NCI-H2196 (cell line): ENCODE measurements at regions not wholly inside any gene's neighbourhood (a gene's known extent, or its start where the extent isn't known, plus 50 kb on each side); places are given as distances from the start of the nearest gene placed in this dataset.

Experiments used
- DNase-seq: peaks from one replicate; lab custom pipeline; 2025; ENCODE audit not compliant: unreplicated experiment; lab: John Stamatoyannopoulos, UW

DNA sequence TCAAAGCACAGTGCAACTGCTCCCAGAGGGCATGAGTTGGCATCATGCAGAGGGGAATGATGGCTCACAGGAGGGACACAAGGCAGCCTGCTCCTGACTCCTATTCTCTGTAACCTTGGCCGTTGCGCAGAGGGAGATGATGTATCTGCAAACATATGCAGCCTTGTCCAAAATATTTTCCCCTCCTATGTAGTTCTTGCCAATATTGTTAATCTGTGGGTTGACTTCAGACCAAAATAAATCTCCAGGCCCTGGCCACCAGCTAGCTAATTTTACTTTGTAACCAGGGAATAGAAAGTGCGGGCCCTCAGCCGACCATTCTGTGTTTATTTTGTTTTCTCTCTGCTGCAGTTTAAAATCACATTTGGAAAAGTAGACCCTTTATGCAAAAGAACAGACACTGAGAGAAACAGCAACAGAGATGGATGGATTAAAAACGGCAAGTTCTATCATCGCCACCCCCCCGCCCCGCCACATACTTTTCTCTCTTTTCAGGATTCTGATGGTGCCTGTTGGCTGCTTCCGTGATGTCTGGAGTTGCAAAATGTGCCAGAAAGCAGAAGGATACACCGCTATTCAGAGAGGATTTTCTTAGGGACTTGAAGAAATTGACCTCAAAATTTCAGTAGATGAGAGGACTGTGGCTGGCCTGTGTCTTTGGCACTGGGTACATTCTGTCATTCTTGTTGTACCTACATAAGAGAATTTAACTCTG, 185.3 kb upstream of the BCOR start:
- DNase-seq = no peak

DNA sequence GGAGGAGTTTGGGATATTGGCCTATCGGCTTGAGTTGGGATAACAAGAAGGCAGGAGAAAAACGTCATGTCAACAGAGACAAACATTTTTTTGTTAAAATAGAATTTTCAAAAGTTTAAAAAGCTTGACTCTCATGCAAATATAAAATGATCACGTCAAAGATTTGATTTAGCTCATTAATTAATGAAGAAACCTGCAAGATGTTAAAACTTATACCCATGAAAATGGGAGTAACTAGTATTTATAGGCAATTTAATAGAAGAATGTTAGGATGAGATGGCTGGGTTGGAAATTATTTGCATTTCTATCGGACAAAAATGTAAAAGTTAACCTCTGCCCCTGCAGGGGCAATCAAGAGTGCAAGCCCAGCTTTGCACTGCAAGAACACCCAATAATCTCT, 184.6 kb upstream of the BCOR start:
- DNase-seq = no peak

DNA sequence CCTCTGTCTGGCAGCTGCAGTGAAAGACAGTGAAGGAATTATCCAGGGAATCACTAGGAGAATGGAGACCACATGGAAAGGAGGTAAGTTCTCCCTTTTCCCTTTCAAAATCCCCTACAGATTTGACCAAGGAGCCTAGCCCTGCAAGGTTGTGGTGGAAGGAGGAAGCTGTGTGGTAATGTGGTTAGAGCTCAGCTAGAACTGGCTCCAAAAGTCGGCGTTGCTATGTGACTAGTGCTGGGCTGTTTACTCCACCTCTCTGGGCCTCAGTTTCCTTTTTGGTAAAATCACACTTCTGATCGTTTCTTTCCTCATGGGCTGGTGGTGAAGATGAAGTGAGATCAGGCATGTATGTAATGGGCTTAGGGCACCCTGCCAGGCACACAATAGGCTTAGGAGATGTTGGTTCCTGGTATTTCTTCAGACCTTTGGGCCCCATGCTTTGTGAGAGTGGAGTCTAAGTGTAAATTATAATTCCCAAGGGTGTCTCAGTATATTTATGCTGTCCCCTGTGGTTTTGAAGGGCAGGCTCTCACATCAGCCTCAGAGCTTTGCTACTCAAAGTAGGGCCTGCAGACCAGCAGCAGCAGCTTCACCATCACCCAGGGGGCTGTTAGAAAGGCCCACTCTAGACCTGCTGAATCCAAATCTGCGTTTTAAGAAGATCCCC, 183.7 kb upstream of the BCOR start:
- DNase-seq = no peak

DNA sequence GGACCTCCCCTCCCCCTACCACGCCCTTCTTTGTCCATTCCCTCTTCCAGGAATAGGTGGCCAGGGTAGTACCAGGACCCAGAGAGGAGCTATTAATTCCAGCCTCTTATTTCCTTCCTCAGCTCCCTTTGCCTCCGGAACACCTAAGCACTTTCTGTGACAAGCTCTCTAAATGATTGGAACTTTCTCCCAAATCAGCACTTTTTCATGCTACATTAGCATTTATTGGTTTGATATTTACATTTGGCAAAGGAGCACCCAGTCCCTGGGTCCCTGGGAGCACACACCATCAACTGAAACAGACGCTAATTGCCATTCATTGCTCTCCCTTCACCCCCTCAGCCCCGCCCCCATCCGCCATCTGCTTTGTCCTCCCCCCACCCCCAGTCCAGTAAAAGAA, 182.0 kb upstream of the BCOR start:
- no peak for DNase-seq

DNA sequence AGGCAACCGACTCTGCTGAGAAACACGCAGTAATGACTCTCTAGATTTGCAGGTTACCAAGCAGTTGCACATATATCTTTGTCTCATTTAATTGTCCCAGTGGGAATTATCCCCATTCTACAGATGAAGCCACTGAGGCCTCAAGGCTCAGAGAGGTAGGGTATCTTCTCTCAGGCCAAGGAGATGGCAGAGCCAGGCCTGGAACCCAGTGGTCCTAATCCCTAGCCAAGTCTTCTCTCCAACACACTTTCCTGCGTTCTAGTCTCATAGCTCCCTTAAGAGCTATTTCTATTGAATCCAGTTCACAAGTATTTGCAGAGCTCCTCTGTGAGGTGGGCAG, 181.3 kb upstream of the BCOR start:
- DNase-seq = no peak

DNA sequence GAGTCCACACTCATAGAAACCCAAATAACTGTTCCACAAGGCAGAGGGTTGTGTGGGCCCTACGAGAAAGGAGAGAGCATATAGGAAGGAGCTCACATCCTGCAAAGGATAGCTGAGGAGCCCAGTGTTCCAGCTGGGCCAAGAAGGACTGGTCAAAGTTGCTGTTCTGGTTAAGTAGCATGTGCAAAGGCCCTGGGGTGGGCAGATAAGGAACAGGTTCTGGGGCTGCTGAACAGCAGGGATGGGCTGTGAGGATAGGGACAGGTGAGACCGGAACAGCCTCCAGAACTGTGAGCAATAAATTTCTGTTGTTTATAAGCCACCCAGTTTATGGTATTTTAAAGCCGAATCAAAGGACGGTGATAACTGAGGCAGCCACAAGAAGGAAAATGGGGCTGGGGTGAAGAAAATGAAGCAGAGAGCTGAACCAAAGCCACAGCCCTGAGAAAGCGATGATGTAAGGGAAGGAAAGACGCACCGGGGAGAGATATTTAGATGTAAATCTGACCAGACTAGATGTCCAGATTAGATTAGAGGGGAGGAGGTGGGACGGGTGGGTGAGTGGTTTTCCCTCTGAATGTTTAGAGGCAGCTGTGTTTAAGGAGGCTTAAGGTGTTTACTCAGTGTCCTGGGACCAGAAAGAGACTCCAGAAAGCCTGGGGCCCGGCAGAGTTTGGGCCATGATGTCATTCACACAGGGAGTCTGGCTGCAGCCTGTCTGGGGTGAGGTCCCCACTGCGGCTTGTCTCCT, 180.8 kb upstream of the BCOR start:
- DNase-seq = no peak

DNA sequence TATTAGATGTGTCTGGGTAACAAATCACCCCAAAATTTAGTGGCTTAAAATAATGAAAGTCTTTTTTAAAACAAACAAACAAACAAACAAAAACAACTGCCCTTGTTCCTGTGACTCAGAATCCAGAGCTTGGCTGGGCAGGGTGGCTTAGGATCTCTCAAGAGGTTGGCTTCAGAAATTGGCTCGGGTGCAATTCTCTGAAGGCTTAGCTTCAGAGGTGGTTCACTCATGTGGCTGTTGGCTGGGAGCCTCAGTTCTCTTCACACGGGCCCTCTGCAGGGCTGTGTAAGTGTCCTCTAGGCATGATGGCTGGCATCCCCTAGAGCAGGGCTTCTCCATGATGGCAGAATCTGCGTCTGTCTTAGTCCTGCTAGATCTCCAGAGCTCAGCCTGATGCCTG, 179.9 kb upstream of the BCOR start:
- DNase-seq = no peak

DNA sequence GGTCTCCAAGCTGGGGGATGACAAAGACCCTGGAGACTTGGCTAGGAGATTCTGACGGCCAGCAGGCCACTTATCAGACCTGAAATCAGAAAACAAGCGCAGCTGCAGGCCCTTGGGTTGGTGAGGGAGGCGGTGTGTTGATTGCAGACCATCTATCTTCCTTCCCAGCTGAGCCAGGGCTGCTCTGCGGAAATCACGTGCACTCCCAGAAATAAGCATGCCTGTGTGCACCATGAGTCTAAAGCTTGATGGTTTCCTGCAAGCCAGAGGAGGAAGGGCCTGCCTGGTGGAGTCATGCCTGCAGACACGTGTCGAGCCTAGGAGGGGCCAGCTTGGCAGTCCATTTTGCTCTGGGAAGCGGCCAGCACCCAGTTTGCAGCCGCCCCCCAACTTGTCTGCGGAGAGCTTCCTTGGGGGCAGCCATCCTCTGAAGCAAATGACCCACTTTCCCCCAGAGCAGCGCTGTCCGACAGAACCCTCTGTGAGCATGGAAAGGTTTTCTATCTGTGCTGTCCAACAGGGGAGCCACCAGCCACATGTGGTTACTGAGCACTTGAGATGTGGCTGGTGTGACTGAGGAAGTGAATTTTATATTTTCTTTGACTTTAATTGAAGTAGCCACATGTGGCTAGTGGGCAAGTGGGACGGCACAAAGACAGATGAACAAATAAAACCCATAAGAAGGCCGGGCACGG, 175.7 kb upstream of the BCOR start:
- no peak for DNase-seq

DNA sequence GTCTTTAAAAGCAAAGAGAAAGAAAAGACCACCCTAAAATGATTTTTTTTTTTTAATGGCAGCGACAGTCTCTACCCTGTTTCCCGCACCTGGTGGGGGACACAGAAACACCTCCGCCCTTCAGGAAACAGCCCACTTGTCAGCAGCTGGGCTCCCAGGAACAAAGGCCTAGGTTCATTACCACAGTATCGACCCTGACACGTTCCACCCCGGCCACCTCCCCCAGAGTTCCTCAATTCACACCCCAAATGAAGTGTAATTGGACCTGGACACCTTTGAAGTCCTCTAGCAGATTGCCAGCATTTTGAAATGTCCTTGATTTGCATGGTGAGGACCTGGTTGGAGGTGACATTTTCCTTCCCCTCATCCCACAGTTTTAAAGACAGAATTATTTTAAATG, 175.0 kb upstream of the BCOR start:
- no peak for DNase-seq

DNA sequence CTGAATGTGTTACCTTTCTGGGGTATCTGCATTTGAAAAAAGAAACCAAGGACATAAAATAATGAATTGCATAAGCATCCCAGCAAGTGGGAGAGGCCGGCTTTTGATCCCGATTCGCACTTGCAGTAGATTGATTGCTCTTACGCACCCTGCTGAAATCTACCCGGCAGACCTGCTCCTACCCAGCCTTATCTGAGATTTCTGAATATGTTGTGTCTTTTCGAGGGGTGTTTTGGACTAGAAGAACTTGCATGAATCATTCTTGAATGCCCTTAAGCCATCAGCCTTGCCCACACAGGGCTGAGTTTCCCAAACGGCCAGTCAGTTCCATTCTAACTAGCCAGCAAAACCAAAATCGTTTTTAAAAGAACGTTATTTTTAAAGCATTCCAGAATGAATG, 174.4 kb upstream of the BCOR start:
- DNase-seq = no peak

DNA sequence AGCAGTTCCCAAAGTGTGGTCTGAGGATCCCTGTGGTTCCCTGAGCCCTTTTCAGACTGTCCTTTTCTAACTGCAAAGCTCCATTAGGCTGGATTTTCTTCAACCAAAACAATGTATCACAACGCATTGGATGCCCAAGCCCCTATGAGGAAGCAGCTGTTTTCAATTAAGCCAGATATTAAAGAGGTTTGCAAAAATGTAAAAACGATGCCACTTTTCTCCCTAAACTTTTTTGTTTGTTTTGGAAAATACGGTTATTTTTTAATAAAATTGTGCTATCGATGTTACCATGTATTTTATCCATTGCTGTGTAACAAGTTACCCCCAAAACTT, 170.4 kb upstream of the BCOR start:
- DNase-seq = no peak

DNA sequence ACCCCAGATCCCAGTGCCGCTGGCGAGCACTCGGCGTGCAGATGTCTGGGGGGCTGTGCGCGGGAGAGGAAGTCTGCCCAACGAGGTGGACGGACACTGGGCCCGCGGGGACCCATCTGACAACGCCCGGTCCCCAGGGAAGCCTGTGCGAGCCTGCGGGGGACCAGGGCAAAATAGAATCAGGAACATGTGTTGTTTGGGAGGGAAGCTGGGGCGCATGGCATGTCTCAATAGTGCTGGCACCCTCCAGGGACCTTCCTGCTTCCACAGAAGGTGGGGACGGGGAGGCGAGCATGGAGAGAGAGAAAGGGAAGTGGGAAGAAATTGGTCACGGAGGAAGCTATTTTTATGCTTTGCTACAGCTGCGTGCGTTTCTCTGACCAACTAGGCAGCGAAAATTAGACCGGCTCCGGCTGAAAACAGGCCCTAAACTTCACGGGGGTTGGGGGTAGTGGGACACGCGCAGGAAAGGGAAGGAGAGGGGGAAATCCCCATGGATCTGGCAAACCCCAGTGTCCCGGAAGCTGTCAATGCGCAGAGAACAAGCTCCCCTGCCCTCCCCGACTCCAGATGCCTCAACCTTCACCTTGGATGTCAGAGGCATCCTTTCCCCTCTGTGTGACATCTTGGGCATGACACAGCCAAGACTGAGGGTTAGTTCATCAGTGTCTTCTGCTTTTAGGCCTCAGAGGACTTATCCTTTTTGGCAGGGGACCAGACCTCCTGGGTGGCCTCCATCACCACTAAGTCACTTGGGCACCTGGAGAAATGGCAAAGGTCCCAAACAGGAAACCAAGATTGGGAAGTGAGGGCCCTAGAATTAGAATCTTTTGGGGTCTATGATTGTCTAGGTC, 169.8 kb upstream of the BCOR start:
- no peak for DNase-seq

DNA sequence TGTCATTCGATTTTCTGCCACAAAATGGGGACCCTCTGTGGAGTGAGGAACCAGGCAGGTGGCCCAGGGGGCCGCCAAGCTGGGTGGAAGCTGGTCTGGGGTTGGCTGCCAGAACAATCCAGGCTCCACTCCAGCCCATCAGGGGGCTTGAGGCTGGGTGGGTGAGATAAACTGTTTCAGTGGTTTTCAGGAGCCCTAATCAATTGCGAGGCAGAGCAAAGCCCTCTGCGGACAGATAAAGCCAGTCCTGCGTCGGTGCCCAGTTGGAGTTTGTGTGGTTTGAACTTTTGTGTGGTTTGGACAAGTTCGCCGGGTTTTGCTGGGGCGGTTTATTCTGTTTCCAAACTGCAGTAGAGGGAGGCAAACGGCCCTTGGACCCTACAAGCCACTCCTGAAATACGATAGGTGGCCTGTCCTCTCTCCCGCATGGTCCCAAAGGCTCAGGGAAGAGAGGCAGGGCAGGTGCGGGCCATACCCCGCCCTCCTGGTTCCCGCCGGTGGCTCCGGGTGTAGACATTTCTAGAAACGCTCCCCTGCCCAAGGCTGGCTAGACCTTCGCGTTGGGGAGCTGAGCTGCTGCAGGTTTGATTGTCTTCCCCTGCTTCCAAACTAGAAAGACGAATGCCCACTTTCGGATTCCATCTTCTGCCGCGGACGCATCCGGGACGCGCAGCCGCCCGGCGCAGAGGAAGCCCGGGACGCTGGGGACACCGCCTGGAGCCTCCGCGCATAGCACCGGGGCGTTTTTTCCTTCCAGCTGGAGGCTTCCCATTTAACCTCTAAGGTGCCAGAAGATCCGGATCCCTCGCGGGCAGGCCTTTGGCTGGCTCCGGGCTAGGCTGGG, 169.0 kb upstream of the BCOR start:
- DNase-seq = peak; percentile 56

DNA sequence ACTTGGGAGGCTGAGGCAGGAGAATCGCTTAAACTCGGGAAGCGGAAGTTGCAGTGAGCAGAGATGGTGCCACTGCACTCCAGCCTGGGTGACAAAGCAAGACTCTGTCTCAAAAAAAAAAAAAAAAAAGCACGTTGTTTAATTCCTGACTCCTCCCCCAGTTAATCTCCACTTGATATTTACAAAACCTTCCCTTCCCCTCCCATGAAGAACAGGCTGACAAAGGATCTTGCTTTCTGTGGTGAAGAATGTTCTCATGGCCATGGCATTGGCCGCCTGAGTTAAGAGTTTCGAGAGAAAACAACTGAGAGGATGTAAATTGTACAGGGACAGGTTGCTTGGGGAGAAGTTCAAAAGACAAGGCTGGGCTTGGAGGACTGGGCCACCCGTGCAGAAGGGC, 168.2 kb upstream of the BCOR start:
- no peak for DNase-seq

DNA sequence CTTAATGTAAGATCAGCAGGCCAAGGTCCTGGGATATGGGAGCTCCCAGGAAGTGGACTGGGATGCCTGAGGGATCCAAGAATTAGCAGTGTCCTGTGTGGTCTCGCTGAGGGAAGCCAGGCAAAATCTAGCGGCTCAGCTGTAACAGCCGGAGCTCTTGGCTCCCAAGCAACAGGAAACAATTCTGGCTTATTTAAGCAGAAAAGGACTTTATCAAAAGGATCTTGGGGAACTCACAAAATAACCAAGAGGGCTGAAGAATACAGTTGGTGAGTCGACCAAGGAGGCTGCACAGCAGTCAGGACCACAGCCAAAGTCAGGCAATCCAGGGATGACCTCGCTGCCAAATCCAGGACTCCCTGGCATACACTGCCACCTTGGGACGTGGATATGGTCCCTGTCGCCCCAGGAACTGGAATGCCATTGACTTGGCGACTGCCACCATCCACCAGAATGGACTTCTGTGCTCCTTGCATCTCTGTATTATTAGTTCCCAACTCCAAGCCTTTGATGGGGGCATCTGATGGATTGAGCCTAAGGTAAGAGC, 165.3 kb upstream of the BCOR start:
- DNase-seq = no peak

DNA sequence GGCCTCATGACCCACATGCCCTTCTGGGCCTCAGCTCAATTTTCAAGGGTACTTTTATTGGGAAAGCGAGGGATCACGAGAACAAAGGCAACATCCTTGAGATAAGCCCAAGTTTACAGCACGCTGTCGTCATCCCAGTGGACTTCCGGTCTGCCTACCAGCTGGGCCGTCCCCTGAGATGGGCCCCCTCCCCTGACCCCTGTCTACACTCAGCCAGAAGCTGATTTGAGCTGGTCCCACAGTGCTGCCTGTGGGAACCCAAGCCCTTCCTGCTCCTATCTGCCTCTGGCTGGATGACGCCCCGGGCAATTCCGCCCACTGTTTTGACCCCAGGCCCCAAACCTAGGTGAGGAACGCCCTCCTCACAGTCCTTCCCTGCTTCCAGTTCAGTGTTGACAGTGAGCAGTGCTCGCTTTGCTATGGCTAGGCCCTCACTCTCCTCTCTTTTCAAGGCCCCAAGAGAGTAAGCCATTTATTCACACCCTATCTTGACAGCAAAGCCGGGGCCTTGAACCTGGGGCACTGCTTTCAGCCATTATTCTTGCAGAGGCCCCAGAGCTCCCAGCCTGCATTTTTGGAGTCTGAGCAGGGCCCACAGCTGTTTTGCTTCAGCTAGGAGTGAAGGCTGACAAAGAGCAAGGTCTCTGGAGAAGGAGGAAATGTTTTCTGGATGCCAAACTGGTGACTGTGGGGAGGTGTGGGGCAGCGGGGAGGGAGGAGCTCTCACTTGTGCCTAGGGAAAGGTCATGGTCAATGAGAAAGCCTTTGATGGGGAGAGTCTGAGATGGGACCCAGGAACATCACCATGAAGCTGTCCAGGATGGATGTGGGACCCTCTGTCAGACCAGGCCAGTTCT, 164.6 kb upstream of the BCOR start:
- DNase-seq = no peak

DNA sequence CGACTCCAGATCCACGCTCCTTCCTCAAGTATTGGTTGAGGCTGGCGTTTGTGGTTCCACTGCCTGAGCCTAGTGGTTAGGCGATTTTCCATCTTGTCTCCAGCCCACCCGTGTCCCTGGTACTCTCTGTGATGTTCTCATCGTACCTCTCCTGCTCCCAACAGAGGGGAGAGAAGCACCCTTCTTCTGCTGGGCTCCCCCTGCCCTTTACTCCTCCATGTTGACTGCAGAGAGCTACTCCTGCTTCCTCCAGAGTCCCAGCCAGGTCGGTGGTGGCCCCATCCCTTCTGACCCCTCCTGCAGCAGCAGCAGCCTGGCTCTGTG, 164.0 kb upstream of the BCOR start:
- DNase-seq = no peak

DNA sequence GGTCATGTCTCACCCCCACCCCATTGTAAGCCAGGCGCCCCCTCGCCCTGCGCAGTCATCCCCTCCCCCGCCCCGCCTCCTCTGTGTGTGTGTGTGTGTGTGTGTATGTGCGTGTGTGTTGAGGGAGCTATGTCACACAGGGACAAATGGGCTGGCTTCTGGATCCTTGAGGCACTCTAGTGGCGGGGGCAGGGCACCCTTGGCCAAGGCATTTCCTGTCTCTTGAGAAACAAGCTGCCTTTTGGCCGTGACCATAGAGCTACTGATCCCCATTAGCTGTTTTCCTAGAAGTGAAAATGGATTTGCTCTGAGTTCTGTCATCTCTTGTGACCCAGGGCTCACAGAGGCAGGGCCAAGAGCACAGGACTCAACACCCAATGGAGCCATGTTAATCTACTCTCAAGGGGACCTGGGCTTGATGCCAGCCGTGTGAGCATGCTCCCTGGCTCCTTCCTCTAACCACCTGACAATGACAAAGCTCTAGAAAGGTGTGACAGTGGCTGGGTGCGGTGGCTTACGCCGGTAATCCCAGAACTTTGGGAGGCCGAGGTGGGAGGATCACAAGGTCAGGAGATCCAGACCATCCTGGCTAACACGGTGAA, 162.5 kb upstream of the BCOR start:
- peak; percentile 7 for DNase-seq

DNA sequence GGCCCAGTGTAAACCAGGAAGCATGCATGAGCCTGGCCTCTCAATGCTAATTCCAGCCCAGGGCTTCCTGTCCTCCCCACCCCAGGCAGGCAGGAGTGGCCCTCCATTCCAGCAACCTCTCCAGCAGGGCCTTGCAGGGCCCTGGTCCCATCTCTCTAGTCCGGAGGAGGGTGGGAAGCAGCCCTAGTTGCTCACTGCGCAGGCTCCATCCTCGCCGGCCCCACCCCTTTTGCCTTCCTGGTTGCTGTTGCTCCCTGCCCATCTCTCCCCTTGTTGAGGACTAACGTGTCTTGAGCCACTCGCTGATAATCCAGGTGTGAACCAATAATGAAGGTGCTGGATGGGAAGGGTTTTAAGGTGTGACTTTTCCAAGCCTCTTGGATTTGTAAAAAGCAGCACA, 161.2 kb upstream of the BCOR start:
- DNase-seq = no peak
